Bone marrow (tissue), 2 donors: ENCODE measurements at regions not wholly inside any gene's neighbourhood (a gene's known extent, or its start where the extent isn't known, plus 50 kb on each side); places are given as distances from the start of the nearest gene placed in this dataset.
"Not testable (repeated sequence)": the region's sequence is repeated elsewhere in the genome, so short reads cannot be mapped to it uniquely, and the experiment has no call there.

ENCODE experiments used
- DNase-seq, 2 donors: peaks; one replicate each; lab custom pipeline; 2025; lab: John Stamatoyannopoulos, UW

DNA sequence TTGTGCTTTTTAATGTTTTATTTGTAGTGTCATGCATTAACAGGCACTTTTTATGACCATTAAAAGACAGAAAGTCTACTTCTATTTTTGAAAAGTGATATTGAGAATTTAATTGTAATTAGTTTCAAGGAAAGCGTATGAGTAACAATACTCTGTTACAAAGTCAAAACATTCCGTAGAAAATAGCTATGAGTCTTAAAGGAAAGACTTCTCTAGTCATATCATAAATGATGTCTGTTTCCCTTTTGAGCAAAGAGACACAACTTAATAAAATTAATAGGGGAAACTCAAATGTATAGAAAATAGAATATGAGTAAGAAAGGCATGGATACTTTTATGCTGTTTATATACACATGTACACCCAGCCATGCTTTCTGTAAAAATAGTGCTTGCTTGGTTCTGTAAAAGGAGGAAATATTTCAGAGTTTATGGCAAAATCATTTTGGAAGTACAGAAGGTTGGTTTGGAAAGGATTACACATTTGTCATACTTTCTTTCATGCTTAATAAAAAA lies 107.8 kb upstream of the AHI1 start:
- no peak for DNase-seq

DNA sequence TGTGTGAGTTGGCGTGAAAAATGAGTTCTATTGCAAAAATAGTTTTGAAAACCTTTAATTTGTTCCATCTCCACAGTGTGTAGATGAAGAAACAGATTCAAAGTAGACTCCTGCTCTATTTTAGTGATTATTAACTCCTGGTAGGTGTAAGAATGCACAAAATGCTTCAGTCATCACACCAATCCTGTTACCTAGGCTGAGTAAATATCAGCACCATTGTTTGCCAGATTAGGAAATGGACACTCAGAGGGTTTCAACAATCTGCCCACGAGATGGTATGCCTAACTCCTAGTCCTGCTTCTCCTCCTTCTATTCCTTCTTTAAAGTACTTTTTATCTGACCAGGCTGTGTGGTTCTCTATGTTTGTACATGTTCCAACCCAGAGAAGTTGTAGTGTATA lies 108.9 kb upstream of the AHI1 start:
- no peak for DNase-seq

DNA sequence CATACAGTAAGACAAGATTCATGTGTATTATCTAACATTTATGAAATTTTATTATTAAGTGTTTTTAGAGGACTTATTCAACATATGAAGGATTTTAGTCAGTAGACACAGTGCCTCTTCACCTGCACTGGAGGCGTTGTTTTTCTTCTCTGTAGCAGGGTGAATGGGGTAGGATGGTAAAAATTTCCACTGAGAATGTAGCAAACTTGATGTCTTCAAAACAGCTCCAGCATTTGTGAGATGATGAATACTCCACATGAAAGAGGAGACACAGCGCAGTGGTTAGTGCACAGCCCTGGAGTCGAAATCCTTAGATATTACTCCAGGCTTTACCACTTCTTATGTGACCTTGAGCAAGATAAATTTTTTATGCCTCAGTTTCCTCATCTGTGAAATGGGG lies 110.5 kb upstream of the AHI1 start:
- DNase-seq: no peak

DNA sequence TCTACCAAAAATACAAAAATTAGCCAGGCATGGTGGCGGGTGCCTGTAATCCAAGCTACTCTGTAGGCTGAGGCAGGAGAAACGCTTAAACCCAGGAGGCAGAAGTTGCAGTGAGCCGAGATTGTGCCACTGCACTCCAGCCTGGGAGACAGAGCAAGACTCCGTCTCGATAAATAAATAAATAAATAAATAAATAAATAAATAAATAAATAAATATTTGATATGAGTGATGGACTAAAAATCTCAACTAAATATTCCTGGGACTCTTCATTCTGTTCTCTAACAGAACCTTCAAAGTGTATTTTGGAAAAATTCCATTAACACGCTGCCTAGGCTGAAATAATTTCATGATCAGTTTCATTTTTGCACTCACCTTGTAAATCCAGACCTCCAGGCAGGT lies 112.7 kb upstream of the AHI1 start:
- not testable (repeated sequence) for DNase-seq

DNA sequence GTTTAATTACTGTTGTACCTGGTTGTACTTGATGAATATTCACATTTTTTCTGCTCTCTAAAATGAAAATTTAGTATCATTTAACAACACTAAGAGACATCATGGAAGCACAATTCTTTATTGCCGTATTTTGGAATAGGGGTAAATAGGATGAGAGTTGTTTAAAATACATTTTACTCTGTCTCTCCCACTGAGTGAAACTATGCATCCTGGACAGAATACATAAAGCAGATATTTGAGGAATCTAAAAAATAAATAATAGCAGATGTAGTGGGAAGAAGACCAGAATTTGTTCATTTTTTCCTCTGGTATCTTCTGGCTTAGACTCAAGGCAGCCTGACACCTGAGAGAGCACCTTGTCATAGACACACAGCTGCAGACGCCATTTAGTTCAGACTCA lies 119.1 kb upstream of the AHI1 start:
- no peak for DNase-seq

DNA sequence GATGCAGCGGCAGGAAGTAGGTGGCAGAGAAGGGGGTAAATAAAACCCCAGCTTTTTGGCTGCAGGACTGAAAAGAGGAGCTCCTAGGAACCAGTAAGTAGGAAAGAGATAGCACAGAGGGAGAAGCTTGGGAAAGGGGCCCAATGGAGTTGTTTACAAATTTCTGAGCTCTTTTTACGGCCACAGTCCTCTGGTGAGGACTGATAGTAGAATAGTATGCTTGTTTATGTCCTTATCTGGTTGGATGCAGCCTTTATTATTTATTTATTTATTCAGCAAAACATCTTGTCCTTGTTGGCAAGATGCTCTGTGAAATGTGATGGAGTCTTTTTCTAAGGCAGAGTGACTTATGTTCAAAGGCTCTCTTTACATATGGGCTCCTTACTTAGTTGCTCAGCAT lies 119.7 kb upstream of the AHI1 start:
- no peak for DNase-seq

DNA sequence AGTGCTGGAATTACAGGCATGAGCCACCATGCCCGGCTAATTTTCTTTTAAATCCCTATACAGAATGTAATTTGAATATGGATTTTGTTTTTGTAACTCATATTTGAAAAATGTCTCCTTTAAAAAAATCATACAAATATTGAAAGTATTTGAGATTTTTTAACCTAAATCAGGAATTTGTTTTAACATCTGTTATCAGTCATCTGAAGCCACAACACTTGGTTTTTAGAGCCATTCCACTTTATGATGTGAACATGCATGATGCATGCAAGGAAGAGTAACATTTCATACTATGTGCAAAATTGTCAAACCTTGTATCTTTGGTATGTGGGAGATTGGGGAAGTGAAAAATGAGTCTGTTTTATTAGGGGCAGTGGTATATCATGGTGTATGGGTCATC lies 124.5 kb upstream of the AHI1 start:
- no peak for DNase-seq

DNA sequence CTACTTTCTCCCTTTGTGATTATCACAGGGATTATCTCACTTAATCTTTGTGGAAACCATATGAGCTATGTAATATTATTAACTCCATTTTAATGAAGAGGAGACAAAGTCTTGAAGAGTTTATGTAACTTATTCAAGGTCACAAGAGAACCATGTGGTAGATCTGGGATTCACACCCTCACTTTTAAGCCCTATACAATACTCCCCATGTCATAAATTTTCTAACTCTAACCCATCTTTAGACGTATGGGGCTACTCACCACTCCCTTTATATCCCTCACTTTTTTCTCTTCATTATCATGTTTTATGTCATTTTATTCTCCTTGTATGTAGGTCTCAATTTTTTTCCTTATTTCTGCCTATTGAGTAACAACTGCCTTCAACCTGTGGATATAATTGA lies 126.4 kb upstream of the AHI1 start:
- DNase-seq: no peak

DNA sequence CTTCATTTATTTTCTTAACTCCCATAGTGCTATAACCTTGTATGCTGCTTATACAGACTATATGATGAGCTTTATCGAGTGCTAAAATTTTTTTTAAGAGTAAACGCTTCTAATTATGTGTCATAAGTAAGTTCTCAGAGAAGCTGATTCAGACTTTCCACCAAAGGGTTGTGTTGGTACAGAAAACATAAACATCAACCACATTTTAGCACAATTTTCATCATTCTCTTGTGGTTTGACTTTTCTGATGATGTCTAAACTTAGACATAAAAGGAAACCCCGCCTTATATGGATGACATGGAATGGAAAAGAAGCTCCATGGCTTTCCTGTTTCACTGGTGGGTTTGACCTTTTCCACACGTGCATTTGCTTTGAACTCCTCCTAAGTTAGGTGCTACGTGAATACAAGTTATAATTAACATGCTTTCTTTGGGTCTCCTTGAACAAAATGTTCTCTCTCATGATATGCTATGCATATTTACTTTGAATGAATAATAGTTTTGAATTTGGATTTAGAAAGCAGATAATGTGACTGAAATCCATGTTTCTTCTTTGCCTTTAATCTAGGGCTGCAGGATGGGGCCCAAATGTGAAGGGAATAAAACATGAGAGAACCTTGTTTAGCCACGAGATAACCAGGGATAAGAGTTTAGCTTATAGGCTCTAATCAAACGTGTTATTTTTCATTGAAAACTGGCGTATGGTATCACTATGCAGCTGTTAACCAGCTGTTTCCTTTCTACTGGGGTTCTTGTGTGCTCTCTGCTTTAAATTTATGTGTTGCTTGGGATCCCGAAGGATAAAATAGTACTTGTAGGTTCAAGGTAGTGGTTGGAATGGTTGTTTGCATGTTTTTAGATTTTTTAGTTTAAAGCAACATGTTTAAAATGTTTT lies 127.1 kb upstream of the AHI1 start:
- DNase-seq: no peak

DNA sequence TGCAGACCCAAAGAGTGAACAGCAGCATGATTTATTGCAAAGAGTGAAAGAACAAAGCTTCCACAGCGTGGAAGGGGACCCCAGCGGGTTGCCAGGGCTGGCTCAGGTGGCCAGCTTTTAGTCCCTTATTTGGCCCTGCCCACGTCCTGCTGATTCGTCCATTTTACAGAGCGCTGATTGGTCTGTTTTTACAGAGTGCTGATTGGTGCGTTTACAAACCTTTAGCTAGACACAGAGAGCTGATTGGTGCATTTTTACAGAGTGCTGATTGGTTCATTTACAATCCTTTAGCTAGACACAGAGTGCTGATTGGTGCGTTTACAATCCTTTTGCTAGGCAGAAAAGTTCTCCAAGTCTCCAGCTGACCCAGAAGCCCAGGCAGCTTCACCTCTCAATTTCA lies 128.5 kb upstream of the AHI1 start:
- DNase-seq: not testable (repeated sequence)

DNA sequence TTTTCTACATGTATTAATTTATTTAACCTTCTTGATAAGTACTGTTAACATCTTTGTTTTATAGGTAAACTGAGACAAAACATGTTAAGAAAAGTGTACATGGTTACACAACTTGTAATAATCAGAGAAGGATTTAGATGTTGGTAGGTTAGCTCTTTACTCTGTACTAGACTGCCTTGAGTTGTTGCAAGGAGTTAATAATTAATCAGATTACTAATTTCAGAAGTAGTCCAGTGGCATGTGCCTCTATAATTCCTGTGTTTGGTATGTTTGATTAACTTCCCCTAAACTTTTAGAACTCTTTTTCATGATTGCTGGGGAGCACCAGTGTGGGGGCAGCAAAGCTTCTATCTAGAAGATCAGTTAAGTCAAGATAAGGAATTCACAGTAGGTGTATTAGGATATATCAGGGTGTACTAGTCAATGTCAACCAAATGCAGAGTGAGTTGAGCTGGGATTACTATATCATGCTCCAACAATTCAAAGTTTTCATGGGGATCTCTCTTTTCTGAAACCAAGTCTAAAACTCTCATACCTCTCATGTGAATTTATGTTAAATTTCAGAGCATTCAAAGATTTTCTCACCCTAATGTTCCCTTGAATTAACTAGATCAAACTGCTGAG lies 129.7 kb upstream of the AHI1 start:
- no peak for DNase-seq

DNA sequence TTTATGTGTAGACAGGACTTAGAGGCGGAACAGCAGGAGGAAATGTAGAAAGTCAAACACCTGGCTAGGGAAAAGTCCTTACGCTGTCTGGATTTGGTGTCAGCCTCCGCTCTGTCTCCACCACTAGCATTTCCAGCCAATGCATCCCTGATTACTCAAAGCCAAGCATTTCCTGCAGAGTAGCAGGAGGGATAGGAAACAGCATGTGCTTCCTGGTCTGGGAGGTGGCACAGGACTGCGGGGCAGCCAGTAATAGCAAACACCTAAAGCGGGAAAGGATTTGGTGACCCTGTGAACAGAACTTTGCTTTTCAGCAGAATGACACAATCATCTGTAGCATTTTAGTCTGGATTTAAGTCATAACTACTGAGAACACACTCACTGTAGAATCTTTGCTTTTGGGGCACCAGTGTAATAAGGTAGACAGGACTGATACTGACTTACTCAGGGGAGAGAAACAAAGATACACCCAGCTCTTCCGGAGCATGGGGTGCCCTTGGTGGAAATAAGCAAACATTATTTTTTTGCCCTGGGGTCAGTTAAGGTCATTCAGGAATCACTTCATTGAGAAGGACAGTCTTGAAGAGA lies 133.3 kb upstream of the AHI1 start:
- DNase-seq: no peak

DNA sequence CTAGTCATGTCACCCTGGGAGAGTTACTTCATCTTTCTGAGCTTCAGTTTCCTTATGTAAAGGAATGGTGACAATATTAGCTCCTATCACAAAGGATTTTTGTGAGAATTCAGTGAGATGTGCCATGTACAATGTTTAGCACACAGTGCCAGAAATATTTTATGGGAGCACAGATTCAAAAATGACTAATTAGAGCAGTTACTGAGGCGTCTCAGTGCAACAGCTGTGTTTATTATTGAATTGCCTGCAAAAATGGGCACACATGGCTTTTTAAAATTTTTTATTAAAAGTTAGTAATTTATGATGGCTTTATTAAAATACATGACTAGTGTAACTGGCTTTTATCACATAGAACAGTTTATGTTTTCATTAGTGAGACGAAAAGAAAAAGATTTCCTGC lies 134.3 kb upstream of the AHI1 start:
- no peak for DNase-seq

DNA sequence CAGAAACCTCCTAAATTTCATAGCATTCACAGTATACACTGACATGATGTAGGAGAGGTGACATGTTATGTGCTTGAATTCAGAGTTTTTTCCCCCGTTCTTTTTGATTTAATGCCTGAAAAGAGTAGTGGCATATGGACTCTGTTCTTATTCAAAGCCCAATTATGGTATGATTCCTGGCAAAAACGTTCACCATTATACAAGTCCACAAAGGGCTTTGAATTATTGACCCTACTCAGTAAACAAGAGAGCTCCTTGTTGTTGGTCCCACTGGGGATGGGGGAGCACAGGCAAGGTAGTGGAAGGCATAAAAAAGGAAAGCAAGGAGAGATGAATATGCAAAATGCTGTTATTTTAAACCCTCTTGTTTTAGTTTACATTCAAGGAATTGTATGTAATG lies 136.0 kb upstream of the AHI1 start:
- DNase-seq: no peak

DNA sequence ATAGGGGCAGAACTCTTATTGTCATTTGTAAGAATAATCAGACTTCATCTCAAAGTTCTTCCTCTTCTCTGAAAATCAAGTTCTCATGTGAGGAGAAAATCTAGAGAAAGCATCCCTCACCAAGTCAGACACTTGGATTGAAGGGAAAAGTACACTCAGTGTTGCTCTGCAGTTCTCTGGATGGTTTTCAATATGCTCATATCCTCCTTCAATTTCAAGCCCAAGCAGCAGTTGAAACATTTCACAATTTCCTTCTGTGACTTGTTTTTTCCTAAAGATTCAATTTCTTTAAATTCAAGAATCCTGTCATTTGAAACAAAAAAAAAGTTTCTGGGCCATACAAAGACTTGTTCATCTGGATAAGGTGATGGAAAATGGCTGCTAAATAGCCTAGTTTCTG lies 140.2 kb upstream of the AHI1 start:
- no peak for DNase-seq

DNA sequence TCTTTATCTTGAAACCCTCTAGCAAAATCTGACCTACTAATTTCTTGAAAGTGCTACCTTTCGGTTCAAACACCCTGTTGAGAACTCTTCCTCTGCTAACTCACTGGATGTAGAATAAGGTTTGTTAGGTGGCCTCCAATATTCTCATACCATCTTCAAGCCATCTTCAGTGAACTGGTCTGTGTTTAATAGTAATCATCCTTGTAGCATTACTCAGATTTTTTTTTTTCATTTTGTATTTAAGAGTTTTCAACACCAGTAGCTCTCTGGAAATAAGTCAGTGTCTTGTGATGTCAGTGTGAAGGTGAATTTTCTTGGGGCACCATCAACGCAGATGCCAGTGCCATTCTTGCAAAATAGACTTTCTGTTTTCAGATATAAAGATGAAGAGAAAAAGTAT lies 140.6 kb upstream of the AHI1 start:
- no peak for DNase-seq

DNA sequence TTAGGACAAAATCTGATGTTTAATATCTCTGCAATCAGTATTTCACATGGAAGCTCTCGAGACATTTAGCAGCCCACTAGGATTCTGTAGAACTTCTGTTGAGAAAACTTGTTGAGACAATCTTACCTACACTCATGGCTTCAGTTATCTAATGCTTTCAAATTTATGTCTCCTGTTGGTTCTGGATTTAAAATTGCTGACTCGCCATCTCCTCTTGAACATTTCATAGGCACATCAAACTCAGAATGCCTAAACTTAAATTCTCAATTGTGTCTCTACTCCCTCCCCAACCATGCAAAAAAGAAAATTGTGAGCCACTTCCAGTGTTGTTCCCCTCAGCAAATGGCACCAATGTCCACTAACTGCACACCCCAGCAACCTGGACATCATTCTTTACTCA lies 142.5 kb upstream of the AHI1 start:
- no peak for DNase-seq

DNA sequence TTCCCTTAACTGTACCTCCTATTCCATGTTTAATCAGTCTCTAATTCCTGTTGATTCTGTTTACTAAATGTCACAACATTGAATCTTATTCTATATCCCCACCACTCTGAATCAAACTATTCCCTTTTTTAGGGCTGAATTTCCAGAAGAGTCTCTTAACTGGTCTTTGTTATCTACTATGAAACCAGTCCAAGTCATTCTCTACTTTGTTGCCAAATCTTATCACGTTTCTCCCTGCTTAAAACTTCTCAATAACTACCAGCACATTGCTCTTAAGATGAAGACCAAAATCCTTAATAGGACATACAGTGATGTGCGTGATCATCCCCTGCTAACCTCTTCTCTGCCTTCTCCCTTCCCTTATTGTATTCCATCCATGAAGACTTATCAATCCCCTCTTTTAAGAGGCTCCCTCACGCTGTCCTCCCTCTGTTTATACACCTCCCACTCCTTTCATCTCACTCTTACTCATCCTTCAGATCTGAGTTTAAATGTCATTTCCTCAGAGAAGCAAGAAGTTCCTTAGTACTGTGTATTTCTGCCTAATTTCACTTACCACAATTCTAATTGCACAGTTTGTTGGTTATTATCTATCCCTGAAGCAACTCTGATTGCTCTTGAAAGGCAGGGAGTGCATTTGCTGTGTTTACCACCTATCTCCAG lies 143.0 kb upstream of the AHI1 start:
- no peak for DNase-seq

DNA sequence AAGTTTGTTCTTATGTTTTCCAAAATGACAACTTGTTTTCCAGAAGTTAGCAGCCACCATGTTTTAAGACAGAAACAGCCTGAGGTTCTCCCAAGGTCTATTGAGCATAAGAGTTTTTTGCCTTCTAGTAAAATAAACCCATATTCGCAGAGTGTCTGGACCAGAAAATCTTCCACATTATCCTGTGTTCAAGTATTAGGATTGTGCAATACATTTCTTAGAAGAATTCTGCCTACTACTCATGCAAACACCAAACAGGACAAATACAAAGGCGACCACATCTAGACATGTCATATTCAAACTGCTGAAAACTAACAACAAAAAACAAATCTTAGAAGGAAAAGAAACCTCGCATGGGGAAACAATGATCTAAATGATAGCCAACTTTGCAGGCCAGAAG lies 145.4 kb upstream of the AHI1 start:
- no peak for DNase-seq

DNA sequence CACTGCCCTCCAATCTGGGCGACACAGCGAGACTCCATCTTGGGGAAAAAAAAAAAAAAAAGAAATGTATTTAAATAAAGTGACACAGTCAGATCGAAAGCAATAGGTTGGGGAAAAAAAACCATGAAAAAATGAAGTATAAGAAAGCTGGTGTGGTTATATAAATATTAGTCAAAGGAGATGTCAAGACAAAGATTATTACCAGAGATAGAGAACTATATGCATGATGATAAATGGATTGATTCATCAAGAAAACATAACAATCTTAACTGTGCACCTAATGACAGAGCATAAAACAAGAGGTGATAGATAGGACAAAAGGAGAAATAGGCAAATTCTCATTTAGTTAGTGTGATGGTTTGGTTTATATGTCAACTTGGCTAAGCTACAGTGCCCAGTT lies 146.9 kb upstream of the AHI1 start:
- no peak for DNase-seq

DNA sequence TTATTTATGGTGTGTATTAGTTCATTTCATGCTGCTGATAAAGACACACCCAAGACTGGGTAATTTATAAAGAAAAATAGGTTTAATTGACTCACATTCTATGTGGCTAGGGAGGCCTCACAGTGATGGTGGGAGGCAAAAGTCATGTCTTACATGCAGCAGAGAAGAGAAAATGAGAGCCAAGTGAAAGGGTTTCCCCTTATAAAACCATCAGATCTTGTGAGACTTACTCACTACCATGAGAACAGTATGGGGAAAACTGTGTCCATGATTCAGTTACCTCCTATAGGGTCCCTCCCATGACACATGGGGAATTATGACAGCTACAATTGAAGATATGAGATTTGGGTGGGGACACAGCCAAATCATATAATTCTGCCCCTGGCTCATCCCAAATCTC lies 150.0 kb upstream of the AHI1 start:
- no peak for DNase-seq

DNA sequence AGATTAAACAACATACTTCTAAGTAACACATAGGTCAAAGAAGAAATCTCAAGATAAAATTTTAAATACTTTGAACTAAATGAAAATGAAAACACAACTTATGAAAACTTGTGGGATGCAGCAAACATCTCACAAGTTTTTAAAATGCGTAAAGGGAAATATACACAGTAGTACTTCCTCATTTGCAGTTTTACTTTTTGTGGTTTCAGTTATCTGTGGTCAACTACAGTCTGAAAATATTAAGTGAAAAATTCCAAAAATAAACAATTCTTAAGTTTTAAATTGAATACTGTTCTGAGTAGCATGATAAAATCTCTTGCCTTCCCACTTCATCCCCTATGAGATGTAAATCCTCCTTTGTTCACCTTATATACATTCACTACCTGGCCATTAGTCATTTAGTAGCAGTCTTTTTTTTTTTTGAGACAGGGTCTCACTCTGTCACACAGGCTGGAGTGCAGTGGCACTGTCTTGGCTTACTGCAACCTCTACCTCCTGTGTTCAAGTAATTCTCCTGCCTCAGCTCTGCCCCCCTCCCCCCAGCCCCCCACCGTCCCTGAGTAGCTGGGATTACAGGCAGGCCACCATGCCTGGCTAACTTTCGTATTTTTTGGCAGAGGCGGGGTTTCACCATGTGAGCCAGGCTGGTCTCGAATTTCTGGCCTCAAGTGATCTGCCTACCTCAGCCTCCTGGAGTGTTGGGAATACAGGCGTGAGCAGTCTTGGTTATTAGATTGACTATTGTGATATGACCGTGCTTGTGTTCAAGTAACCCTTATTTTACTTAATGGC lies 154.6 kb upstream of the AHI1 start:
- no peak for DNase-seq
